PFSK-1 (cell line): ENCODE measurements at regions not wholly inside any gene's neighbourhood (a gene's known extent, or its start where the extent isn't known, plus 50 kb on each side); places are given as distances from the start of the nearest gene placed in this dataset.

ENCODE experiments used
- FOXP2 ChIP-seq: optimal IDR thresholded peaks from 2 replicates; pipeline ENCODE3; 2011; ENCODE audit warnings: borderline replicate concordance, control low read depth, inconsistent platforms; ENCODE audit not compliant: insufficient read depth; ENCODE audit errors: extremely low read length, extremely low read depth
- POLR2AphosphoS5 ChIP-seq: IDR thresholded peaks from 2 replicates; pipeline ENCODE4 v1.6.1; 2012; ENCODE audit warnings: low read depth, mild to moderate bottlenecking, control low read depth, low read length, moderate library complexity
- REST ChIP-seq, 2 experiments: IDR thresholded peaks; 2 replicates each; pipeline versions ENCODE4 v1.6.1 to v1.8.0; 2011 to 2012; ENCODE audit warnings: low read depth in 2 of 2, low read length in 2 of 2, control low read depth in 1 of 2, inconsistent platforms in 1 of 2, mild to moderate bottlenecking in 1 of 2, moderate library complexity in 1 of 2; ENCODE audit not compliant: insufficient read depth in 1 of 2
- SIN3A ChIP-seq: IDR thresholded peaks from 2 replicates; pipeline ENCODE4 v1.6.1; 2012; ENCODE audit warnings: mild to moderate bottlenecking, low read length, moderate library complexity, borderline replicate concordance; ENCODE audit not compliant: insufficient read depth
- TAF1 ChIP-seq: IDR thresholded peaks from 2 replicates; pipeline ENCODE4 v1.6.1; 2012; ENCODE audit warnings: low read length, control low read depth, borderline replicate concordance; ENCODE audit not compliant: insufficient read depth

- TF ChIP-seq SIN3A (no peak), POLR2AphosphoS5 (no peak), TAF1 (no peak)
These were observed 85.9 kb upstream of the PAQR3 start for GRCh38 chr4:79025170-79025569.

GRCh38 chr4:79023799-79024770 is 84.8 kb upstream of the PAQR3 start:
- no peak for TF ChIP-seq FOXP2
- no peak for TF ChIP-seq TAF1
- TF ChIP-seq POLR2AphosphoS5, result no peak
- TF ChIP-seq REST (IDR thresholded peaks at IDR 0.05; ENCODE audit: insufficient read depth in 1 of 2, low read depth in 2 of 2, low read length in 2 of 2), result no peak
- no peak for TF ChIP-seq SIN3A

GRCh38 chr4:79022529-79022928 is 83.3 kb upstream of the PAQR3 start:
- TF ChIP-seq TAF1 (no peak), REST (IDR thresholded peaks at IDR 0.05; ENCODE audit: insufficient read depth in 1 of 2, low read depth in 2 of 2, low read length in 2 of 2) (no peak)

GRCh38 chr4:79017481-79017880 is 78.2 kb upstream of the PAQR3 start:
- TF ChIP-seq FOXP2 (no peak), REST (IDR thresholded peaks at IDR 0.05; ENCODE audit: insufficient read depth in 1 of 2, low read depth in 2 of 2, low read length in 2 of 2) (no peak), SIN3A (no peak), POLR2AphosphoS5 (no peak), TAF1 (no peak)

GRCh38 chr4:79016878-79017277 is 77.6 kb upstream of the PAQR3 start:
- no peak for TF ChIP-seq POLR2AphosphoS5
- no peak for TF ChIP-seq REST (IDR thresholded peaks at IDR 0.05; ENCODE audit: insufficient read depth in 1 of 2, low read depth in 2 of 2, low read length in 2 of 2)
- TF ChIP-seq SIN3A, result no peak
- TF ChIP-seq FOXP2, result no peak
- no peak for TF ChIP-seq TAF1
